AG09309 (cell line): ENCODE measurements at regions not wholly inside any gene's neighbourhood (a gene's known extent, or its start where the extent isn't known, plus 50 kb on each side); places are given as distances from the start of the nearest gene placed in this dataset.

Experiments used
- DNase-seq: peaks from one replicate; pipeline ENCODE4 v3.0.0-alpha.2; 2010; ENCODE audit warnings: low read depth
- H3K4me3 ChIP-seq: 2 replicates; pipeline ENCODE4 v1.5.1; 2011; ENCODE audit warnings: mild to moderate bottlenecking, low read depth, low read length, moderate library complexity; ENCODE audit not compliant: control insufficient read depth
- TF ChIP-seq, protein P1 (sequence below): IDR thresholded peaks from 2 replicates; pipeline ENCODE4 v1.5.1; 2011; ENCODE audit warnings: mild to moderate bottlenecking, low read depth, low read length, inconsistent platforms; ENCODE audit not compliant: insufficient read depth, control insufficient read depth; ENCODE audit errors: missing control alignments

DNA sequence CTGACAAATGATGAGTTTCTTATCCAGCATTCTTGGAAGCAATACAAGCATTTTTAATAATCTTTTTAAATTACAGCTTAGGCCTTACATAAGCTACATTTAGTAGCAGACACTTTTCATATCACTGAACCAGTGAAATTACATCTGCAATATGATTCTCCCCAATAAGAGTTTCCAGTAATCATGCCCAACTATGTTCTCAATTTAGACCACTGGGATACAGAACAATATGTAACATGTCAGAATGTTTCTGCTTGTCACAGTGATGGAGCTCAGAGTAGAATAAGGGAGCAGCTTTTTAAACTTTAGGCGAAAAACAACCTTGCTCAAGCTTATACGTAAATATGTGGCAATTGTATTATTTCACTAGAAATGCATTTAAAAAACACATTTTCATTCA is 1132.2 kb downstream of the FAT4 start:
- no peak for DNase-seq
- no peak overlapping the region for H3K4me3 ChIP-seq
- TF ChIP-seq, protein P1, sequence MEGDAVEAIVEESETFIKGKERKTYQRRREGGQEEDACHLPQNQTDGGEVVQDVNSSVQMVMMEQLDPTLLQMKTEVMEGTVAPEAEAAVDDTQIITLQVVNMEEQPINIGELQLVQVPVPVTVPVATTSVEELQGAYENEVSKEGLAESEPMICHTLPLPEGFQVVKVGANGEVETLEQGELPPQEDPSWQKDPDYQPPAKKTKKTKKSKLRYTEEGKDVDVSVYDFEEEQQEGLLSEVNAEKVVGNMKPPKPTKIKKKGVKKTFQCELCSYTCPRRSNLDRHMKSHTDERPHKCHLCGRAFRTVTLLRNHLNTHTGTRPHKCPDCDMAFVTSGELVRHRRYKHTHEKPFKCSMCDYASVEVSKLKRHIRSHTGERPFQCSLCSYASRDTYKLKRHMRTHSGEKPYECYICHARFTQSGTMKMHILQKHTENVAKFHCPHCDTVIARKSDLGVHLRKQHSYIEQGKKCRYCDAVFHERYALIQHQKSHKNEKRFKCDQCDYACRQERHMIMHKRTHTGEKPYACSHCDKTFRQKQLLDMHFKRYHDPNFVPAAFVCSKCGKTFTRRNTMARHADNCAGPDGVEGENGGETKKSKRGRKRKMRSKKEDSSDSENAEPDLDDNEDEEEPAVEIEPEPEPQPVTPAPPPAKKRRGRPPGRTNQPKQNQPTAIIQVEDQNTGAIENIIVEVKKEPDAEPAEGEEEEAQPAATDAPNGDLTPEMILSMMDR = no peak

DNA sequence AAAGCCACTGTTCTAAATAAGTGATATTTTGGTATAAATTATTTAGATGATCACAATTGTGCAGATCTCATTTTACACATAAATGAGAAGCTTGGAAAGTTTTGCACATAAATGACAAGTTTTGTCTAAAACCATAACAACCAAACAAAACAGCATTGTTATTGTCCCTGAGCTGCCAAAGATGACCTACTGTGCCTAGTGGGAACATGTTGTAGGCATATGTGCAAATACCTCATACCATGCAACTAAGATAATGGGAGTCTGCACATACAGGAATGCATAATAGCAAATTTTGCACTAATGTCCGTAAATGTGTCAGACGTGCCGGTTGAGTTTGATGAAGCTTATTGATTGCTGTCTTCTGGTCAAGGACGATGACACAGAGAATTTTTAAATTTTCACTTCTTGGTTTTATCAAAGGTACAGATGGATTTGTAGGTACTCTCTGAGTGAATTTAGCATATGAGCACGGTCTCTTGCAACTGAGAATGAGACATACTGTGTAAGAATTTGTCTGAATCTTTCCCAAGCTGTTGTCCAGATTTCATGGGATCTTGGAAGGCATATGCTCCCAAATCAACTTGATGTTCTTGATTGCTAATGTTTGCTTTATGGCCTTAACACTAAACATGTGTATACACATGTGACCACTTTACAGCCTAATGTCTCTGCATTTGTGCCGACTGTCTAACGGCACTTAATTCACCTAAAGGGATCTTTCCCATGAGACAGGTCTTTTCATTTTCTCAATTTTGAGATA is 1133.5 kb downstream of the FAT4 start:
- no peak overlapping the region for H3K4me3 ChIP-seq
- DNase-seq = no peak
- TF ChIP-seq, protein P1 = no peak

DNA sequence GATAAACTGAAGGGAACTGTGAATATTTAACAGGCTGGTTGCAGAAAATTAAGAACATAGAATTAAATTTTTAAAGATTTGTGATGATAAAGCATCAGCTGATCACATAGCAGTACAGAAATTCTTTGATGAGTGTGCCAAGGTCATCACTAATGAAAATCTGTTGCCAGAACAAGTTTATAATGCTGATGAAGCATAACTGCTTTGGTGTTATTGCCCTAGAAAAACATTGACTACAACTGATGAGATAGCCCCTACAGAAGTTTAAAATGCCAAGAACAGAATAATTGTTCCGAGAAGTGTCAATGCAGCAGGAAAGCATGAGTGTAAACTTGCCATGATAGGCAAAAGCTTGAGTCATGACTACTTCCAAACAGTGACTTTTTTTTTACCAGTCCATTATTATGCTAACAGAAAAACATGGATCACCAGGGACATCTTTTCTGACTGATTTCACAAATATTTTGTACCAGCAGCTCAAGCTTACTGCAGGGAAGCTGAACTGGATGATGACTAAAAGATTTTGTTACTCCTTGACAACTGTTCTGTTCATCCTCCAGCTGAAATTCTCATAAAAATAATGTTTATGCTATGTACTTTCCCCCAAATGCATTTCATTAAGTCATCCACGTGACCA is 1136.6 kb downstream of the FAT4 start:
- DNase-seq = no peak
- TF ChIP-seq, protein P1 = no peak
- no peak overlapping the region for H3K4me3 ChIP-seq

DNA sequence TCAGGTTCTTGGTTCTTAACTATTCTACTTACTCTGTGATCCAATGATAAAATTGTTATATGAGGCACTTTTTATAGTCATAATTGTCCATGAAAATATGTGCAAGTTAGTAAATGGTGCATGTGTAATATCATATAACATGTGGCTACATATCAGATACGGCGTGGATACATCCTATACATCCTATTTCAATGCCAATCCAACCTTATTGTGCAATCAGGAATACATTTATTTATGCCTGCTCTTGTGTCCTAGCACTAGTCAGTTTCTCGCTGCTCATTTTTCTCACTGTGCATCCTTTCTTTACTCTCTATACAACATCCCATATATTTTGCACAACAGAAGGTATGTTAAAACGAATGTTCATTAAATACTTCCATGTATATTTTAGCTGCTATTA is 1141.1 kb downstream of the FAT4 start:
- DNase-seq = no peak
- H3K4me3 ChIP-seq = no peak overlapping the region
- TF ChIP-seq, protein P1 = no peak

DNA sequence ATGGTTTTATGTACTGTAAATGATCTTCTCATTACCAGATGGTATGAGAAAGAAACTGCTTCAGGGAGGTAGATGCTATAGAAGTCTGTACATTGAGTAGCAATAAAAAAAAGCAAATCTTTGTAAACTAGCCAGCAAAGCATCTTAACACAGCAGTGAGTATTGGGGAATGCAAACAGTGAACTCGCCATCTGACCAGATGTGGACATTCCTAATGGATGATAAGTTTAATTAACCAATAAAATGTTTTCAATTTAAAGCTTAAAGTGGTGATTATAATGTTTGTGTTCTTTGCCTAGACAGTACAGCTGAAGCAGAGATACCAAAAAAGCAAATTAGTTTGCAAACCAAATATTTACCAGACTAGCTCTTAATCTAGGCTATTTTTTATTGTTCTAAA is 1144.2 kb downstream of the FAT4 start:
- DNase-seq = no peak
- TF ChIP-seq, protein P1 = no peak
- H3K4me3 ChIP-seq = no peak overlapping the region

DNA sequence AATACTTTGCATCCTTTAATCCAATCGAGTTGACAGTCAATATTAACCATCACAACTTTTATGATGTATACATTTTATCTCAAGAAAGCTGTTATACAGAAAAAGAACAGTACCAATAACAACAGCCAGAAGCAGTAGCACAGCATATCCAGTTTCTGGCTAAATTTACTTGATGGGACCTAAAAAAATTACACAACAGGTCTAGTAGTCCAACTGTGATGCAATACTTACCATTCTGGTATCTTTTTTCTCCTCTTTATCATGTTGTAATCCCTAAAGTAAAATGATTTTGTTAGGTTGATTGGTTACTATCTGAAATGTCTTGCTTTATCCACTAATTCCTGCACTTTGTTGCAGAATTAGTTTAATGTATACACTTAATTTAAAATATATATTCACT is 1150.6 kb downstream of the FAT4 start:
- no peak overlapping the region for H3K4me3 ChIP-seq
- TF ChIP-seq, protein P1 = no peak
- no peak for DNase-seq
